Gastroesophageal sphincter (tissue), 4 donors: ENCODE measurements at regions not wholly inside any gene's neighbourhood (a gene's known extent, or its start where the extent isn't known, plus 50 kb on each side); places are given as distances from the start of the nearest gene placed in this dataset.

ENCODE experiments used
- ATAC-seq: fragments of 150-250 bp; one replicate; pipeline ENCODE4 v1.9.1; 2016; ENCODE audit warnings: mild to moderate bottlenecking, moderate library complexity
- H3K27ac ChIP-seq, 4 donors: fragments of 200-600 bp; sonication (generic) in 3 of 4; 1 replicate in 3 of 4; 2 replicates in 1 of 4; pipeline ENCODE4 v1.5.1; 2016 to 2019
- H3K27me3 ChIP-seq: fragments of 200-600 bp; sonication (generic); one replicate; pipeline ENCODE4 v1.5.1; 2019
- H3K36me3 ChIP-seq, 2 donors: fragments of 200-600 bp; sonication (generic); one replicate each; pipeline ENCODE4 v1.5.1; 2019; ENCODE audit warnings: control low read depth in 1 of 2
- H3K4me1 ChIP-seq, 3 donors: fragments of 200-600 bp; sonication (generic); 1 replicate in 2 of 3; 2 replicates in 1 of 3; pipeline ENCODE4 v1.5.1; 2016 to 2019; ENCODE audit warnings: control low read depth in 2 of 3
- H3K4me3 ChIP-seq, 2 donors: fragments of 200-600 bp; sonication (generic); one replicate each; pipeline ENCODE4 v1.5.1; 2019; ENCODE audit warnings: mild to moderate bottlenecking in 1 of 2, moderate library complexity in 1 of 2
- H3K9me3 ChIP-seq, 3 donors: fragments of 200-600 bp; sonication (generic); one replicate each; pipeline ENCODE4 v1.5.1; 2017 to 2019; ENCODE audit warnings: control low read depth in 2 of 3
- EP300 ChIP-seq: sonication (generic); formaldehyde crosslinking; IDR thresholded peaks from one replicate; pipeline ENCODE4 v1.6.1; 2017; ENCODE audit warnings: antibody characterized with exemption, mild to moderate bottlenecking
- POLR2A ChIP-seq, 2 donors: fragments of 450-650 bp; IDR thresholded peaks; one replicate each; pipeline ENCODE4 v1.6.1; 2017; ENCODE audit warnings: antibody characterized with exemption in 2 of 2, mild to moderate bottlenecking in 2 of 2, moderate library complexity in 1 of 2
- POLR2AphosphoS5 ChIP-seq: sonication (generic); formaldehyde crosslinking; IDR thresholded peaks from one replicate; pipeline ENCODE4 v1.6.1; 2017; ENCODE audit warnings: antibody characterized with exemption
- WGBS, 2 donors: methylation state at CpG; one replicate each; pipeline ENCODE4 v1.1.5; 2018; ENCODE audit warnings: low coverage in 1 of 2; 5-methylcytosine and 5-hydroxymethylcytosine counted together
- TF ChIP-seq, protein P1 (sequence below), 4 experiments: fragments of 200-600 bp in 2 of 4; fragments of 450-650 bp in 2 of 4; sonication (generic) in 1 of 4; IDR thresholded peaks; one replicate each; pipeline ENCODE4 v1.5.1; 2017 to 2019; ENCODE audit warnings: antibody characterized with exemption in 4 of 4, mild to moderate bottlenecking in 2 of 4, moderate library complexity in 2 of 4

GRCh38 chr1:25095635-25096200, 136.6 kb downstream of the SYF2 start:
- no peak for TF ChIP-seq POLR2A (IDR thresholded peaks at IDR 0.05)
- WGBS, 2 donors: no CpG with 5 or more reads among the region's 5 CpGs
- Histone ChIP-seq H3K36me3 (no peaks in the 10 kb centered on the region), H3K9me3 (peaks cover 0 to 5% (median 0%) of the 10 kb centered on the region in 3 donors), H3K4me3 (no peak overlapping the region), H3K27ac (no peak overlapping the region), H3K27me3 (peaks cover 45% of the 10 kb centered on the region), H3K4me1 (no peaks in the 10 kb centered on the region)
- ATAC-seq: no peak

GRCh38 chr1:25094995-25095394, 137.3 kb downstream of the SYF2 start:
- no peaks in the 10 kb centered on the region for H3K36me3 ChIP-seq
- H3K27ac ChIP-seq: no peak overlapping the region
- H3K4me3 ChIP-seq: no peak overlapping the region
- 59 to 80% methylated on average over 2 to 6 of the region's 10 CpGs for WGBS, 2 donors
- H3K9me3 ChIP-seq: peaks cover 0 to 5% (median 0%) of the 10 kb centered on the region in 3 donors
- H3K4me1 ChIP-seq: no peaks in the 10 kb centered on the region
- H3K27me3 ChIP-seq: peaks cover 46% of the 10 kb centered on the region
- no peak for TF ChIP-seq EP300
- TF ChIP-seq POLR2A (IDR thresholded peaks at IDR 0.05): no peak
- TF ChIP-seq POLR2AphosphoS5: no peak
- TF ChIP-seq, protein P1, sequence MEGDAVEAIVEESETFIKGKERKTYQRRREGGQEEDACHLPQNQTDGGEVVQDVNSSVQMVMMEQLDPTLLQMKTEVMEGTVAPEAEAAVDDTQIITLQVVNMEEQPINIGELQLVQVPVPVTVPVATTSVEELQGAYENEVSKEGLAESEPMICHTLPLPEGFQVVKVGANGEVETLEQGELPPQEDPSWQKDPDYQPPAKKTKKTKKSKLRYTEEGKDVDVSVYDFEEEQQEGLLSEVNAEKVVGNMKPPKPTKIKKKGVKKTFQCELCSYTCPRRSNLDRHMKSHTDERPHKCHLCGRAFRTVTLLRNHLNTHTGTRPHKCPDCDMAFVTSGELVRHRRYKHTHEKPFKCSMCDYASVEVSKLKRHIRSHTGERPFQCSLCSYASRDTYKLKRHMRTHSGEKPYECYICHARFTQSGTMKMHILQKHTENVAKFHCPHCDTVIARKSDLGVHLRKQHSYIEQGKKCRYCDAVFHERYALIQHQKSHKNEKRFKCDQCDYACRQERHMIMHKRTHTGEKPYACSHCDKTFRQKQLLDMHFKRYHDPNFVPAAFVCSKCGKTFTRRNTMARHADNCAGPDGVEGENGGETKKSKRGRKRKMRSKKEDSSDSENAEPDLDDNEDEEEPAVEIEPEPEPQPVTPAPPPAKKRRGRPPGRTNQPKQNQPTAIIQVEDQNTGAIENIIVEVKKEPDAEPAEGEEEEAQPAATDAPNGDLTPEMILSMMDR (IDR thresholded peaks at IDR 0.05): no peak
- ATAC-seq: no peak

GRCh38 chr1:25094229-25094628, 138.1 kb downstream of the SYF2 start:
- 75 to 90% methylated on average over 2 to 3 of the region's 3 CpGs for WGBS, 2 donors
- Histone ChIP-seq H3K4me3 (no peak overlapping the region), H3K27ac (no peak overlapping the region), H3K9me3 (peaks cover 0 to 5% (median 0%) of the 10 kb centered on the region in 3 donors), H3K27me3 (peaks cover 53% of the 10 kb centered on the region), H3K36me3 (no peaks in the 10 kb centered on the region), H3K4me1 (no peaks in the 10 kb centered on the region)
- ATAC-seq: no peak
- no peak for TF ChIP-seq POLR2AphosphoS5
- TF ChIP-seq EP300: no peak
- TF ChIP-seq, protein P1 (IDR thresholded peaks at IDR 0.05): no peak
- no peak for TF ChIP-seq POLR2A (IDR thresholded peaks at IDR 0.05)

DNA sequence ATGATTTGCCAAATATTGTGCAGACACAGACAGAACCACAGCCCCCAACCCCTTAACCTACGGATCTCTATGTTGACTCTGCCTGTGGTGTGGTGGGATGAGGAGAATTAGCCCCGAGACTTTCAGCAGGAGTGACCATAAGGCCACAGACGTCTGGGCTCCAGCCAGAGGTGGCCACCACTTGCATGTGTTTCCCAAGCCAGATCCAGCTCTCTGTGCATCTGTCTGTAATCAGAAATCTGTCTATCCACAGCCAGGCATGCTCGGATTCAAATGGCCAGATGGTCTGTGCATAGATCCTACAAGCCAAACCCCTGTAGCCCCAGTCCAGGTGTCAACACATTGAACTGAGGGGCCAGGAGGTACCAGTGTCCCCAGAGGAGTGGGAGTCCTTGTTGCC, 140.6 kb downstream of the SYF2 start:
- no peaks in the 10 kb centered on the region for H3K4me1 ChIP-seq
- 83% methylated on average over 3 of the region's 4 CpGs; no CpG with 5 or more reads in 1 of the 2 donors for WGBS, 2 donors
- TF ChIP-seq, protein P1 (IDR thresholded peaks at IDR 0.05): no peak
- TF ChIP-seq POLR2AphosphoS5: no peak
- TF ChIP-seq POLR2A (IDR thresholded peaks at IDR 0.05): no peak
- TF ChIP-seq EP300: no peak
- H3K9me3 ChIP-seq: peaks cover 0 to 5% (median 0%) of the 10 kb centered on the region in 3 donors
- peaks cover 64% of the 10 kb centered on the region for H3K27me3 ChIP-seq
- H3K36me3 ChIP-seq: no peaks in the 10 kb centered on the region
- no peak overlapping the region for H3K4me3 ChIP-seq
- no peak overlapping the region for H3K27ac ChIP-seq
- ATAC-seq: no peak

DNA sequence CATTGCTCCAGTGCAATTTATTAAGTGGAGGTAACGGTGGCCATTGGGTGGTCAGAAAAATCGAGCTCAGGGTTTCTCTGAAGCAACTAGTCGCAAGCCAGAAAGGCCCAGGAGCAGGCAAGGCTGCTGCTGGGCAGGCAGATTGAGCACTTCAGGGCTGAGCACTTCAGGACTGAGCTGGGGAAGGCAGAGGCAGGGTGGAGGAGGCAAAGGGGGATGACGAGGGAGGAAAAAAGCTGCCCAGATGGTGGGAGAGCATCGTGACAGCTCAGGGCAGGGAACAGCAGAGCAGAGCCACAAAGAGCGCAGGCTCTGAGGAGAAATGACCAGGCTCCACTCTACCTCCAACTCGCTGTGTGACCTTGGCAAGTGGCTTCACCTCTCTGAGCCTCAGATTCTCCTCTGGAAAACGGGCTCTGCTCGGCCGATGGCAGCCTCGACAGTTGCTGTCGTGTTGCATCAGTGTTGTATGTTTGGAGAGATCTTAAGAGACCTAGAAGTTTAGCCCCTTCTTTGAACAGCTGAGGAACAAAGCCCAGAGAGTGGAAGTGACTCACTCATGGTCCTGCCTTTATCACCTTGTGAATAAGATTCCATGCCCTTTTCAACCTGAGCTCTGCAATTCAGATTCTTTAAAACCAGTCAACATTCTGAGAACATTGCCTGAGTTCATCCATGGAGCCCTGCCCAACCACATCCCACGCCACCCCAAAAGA, 141.4 kb downstream of the SYF2 start:
- Histone ChIP-seq H3K4me3 (no peak overlapping the region), H3K36me3 (no peaks in the 10 kb centered on the region), H3K27me3 (peaks cover 58% of the 10 kb centered on the region), H3K27ac (no peak overlapping the region), H3K9me3 (peaks cover 0 to 5% (median 0%) of the 10 kb centered on the region in 3 donors), H3K4me1 (no peaks in the 10 kb centered on the region)
- WGBS, 2 donors: 74 to 86% methylated on average over 10 to 11 of the region's 13 CpGs
- no peak for ATAC-seq
- TF ChIP-seq, protein P1 (IDR thresholded peaks at IDR 0.05): no peak
- TF ChIP-seq EP300: no peak
- TF ChIP-seq POLR2AphosphoS5: no peak
- TF ChIP-seq POLR2A (IDR thresholded peaks at IDR 0.05): no peak
